ENCODE measurements at regions not wholly inside any gene's neighbourhood (a gene's known extent, or its start where the extent isn't known, plus 50 kb on each side); places are given as distances from the start of the nearest gene placed in this dataset.
A peak's percentile ranks its signal among the peaks of the same experiment; 100 is the strongest.

DNA sequence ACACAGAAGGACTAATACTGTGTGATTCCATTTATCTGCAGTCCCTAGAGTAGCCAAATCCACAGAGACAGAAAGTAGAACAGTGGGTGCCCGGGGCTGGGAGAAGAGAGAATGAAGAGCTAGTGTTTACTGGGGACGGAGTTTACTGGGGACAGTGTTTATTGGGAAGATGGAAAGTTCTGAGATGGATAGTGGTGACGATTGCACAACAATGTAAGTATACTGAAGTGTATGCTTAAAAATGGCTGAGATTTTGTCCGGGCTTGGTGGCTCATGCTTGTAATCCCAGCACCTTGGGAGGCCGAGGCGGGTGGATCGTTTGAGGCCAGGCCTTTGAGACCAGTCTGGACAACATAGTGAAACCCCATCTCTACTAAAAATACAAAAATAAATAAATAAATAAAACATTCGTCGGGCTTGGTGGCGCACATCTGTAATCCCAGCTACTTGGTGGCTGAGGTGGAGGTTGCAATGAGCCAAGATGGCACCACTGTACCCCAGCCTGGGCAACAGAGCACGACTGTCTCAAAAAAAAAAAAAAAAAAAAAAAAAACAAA, 132.4 kb downstream of the CTTN start (continued):
- TF ChIP-seq, protein P1, sequence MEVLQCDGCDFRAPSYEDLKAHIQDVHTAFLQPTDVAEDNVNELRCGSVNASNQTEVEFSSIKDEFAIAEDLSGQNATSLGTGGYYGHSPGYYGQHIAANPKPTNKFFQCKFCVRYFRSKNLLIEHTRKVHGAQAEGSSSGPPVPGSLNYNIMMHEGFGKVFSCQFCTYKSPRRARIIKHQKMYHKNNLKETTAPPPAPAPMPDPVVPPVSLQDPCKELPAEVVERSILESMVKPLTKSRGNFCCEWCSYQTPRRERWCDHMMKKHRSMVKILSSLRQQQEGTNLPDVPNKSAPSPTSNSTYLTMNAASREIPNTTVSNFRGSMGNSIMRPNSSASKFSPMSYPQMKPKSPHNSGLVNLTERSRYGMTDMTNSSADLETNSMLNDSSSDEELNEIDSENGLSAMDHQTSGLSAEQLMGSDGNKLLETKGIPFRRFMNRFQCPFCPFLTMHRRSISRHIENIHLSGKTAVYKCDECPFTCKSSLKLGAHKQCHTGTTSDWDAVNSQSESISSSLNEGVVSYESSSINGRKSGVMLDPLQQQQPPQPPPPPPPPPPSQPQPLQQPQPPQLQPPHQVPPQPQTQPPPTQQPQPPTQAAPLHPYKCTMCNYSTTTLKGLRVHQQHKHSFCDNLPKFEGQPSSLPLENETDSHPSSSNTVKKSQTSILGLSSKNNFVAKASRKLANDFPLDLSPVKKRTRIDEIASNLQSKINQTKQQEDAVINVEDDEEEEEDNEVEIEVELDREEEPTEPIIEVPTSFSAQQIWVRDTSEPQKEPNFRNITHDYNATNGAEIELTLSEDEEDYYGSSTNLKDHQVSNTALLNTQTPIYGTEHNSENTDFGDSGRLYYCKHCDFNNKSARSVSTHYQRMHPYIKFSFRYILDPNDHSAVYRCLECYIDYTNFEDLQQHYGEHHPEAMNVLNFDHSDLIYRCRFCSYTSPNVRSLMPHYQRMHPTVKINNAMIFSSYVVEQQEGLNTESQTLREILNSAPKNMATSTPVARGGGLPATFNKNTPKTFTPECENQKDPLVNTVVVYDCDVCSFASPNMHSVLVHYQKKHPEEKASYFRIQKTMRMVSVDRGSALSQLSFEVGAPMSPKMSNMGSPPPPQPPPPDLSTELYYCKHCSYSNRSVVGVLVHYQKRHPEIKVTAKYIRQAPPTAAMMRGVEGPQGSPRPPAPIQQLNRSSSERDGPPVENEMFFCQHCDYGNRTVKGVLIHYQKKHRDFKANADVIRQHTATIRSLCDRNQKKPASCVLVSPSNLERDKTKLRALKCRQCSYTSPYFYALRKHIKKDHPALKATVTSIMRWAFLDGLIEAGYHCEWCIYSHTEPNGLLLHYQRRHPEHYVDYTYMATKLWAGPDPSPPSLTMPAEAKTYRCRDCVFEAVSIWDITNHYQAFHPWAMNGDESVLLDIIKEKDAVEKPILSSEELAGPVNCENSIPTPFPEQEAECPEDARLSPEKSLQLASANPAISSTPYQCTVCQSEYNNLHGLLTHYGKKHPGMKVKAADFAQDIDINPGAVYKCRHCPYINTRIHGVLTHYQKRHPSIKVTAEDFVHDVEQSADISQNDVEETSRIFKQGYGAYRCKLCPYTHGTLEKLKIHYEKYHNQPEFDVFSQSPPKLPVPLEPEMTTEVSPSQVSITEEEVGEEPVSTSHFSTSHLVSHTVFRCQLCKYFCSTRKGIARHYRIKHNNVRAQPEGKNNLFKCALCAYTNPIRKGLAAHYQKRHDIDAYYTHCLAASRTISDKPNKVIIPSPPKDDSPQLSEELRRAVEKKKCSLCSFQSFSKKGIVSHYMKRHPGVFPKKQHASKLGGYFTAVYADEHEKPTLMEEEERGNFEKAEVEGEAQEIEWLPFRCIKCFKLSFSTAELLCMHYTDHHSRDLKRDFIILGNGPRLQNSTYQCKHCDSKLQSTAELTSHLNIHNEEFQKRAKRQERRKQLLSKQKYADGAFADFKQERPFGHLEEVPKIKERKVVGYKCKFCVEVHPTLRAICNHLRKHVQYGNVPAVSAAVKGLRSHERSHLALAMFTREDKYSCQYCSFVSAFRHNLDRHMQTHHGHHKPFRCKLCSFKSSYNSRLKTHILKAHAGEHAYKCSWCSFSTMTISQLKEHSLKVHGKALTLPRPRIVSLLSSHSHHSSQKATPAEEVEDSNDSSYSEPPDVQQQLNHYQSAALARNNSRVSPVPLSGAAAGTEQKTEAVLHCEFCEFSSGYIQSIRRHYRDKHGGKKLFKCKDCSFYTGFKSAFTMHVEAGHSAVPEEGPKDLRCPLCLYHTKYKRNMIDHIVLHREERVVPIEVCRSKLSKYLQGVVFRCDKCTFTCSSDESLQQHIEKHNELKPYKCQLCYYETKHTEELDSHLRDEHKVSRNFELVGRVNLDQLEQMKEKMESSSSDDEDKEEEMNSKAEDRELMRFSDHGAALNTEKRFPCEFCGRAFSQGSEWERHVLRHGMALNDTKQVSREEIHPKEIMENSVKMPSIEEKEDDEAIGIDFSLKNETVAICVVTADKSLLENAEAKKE (CRISPR knock-in tag; IDR thresholded peaks at IDR 0.05) = no peak
- TF ChIP-seq EZH2phosphoT487 (IDR thresholded peaks at IDR 0.05; ENCODE audit: unreplicated experiment) = no peak

DNA sequence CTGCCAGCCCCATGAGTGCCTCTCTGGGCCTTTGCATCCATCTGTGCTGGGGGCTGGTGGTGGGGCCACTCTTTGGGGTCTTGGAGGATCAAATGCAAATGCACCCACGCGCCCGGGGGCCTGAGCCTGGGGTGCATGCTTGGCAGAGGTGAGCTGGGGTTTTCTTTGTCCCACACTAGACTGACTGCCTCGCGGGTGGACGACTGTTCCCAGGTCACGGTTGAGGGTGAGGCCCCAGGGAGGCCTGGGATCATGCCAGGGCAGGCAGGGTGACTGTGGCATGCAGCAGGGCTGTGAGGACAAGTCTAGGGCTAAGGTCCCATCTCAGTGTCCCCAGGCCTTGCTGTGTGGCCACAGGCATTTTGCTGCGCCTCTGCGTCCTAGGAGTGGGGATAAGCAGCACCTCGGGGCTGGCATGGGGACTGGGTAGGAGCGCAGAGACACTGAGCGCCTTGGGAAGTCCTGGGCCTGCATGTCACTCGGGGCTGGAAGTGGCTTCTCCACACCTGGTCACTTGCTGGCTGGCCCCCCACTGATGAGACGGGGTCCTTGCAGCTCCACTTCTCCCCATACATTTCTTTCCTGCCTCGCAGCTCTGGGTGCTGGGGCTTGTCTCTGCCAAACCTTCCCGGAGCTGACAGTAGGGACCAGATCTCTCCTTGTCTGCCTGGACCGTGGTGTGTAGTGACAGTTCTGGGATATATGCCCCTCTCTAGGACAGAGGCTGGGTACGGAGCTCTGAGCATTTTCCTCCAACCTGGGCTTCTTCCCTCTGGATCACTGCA, 133.1 kb downstream of the CTTN start:
- no peak overlapping the region for H3K4me3 ChIP-seq
- peak overlapping the region; percentile 90 for H3K27ac Mint-ChIP-seq
- no peak overlapping the region for H3K27ac ChIP-seq (ENCODE audit: low read depth)
- H3K4me3 Mint-ChIP-seq = 0 out of 3 replicates have a peak overlapping the region, but pooled peaks have one; percentile 3
- H4K20me1 ChIP-seq (replicated peaks; ENCODE audit: insufficient read depth) = no peaks in the 10 kb centered on the region; the same call in 1 of the 2 replicates
- TF ChIP-seq, protein P2, sequence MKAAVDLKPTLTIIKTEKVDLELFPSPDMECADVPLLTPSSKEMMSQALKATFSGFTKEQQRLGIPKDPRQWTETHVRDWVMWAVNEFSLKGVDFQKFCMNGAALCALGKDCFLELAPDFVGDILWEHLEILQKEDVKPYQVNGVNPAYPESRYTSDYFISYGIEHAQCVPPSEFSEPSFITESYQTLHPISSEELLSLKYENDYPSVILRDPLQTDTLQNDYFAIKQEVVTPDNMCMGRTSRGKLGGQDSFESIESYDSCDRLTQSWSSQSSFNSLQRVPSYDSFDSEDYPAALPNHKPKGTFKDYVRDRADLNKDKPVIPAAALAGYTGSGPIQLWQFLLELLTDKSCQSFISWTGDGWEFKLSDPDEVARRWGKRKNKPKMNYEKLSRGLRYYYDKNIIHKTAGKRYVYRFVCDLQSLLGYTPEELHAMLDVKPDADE (IDR thresholded peaks at IDR 0.05) = no peak
- TF ChIP-seq STAT1 (IDR thresholded peaks at IDR 0.05; ENCODE audit: unreplicated experiment) (no peak), CREB1 (CRISPR knock-in tag; IDR thresholded peaks at IDR 0.05; ENCODE audit: low read depth) (no peak)
- peaks cover 8% of the 10 kb centered on the region; the same call in 1 of the 2 replicates for H3K79me2 ChIP-seq (replicated peaks; ENCODE audit: insufficient read depth)
- peaks cover 13% of the 10 kb centered on the region for H3K4me1 ChIP-seq (ENCODE audit: insufficient read depth)
- peaks cover 29% of the 10 kb centered on the region for H3K4me1 Mint-ChIP-seq
- no peaks in the 10 kb centered on the region for H3K27me3 ChIP-seq (ENCODE audit: insufficient read depth)
- H3F3A ChIP-seq (replicated peaks; ENCODE audit: low read depth) = no peaks in the 10 kb centered on the region
- H3K27me3 Mint-ChIP-seq (ENCODE audit: insufficient read depth, low read depth, poor library complexity) = peaks cover 11% of the 10 kb centered on the region
- no peak overlapping the region for H2AFZ ChIP-seq
- no peak overlapping the region for H3K4me2 ChIP-seq
- ATAC-seq = peak; percentile 10
- H3K36me3 Mint-ChIP-seq (ENCODE audit: low read depth) = peaks cover 16% of the 10 kb centered on the region
- H3K36me3 ChIP-seq (ENCODE audit: insufficient read depth) = no peaks in the 10 kb centered on the region
- no peaks in the 10 kb centered on the region for H3K9me2 ChIP-seq (ENCODE audit: insufficient read depth)
- H3K9me3 Mint-ChIP-seq = peaks cover 7% of the 10 kb centered on the region
- no peak for DNase-seq (ENCODE audit: low spot score)

Measured in GM23338 (cell line).